ENCODE measurements at regions not wholly inside any gene's neighbourhood (a gene's known extent, or its start where the extent isn't known, plus 50 kb on each side); places are given as distances from the start of the nearest gene placed in this dataset.

DNA sequence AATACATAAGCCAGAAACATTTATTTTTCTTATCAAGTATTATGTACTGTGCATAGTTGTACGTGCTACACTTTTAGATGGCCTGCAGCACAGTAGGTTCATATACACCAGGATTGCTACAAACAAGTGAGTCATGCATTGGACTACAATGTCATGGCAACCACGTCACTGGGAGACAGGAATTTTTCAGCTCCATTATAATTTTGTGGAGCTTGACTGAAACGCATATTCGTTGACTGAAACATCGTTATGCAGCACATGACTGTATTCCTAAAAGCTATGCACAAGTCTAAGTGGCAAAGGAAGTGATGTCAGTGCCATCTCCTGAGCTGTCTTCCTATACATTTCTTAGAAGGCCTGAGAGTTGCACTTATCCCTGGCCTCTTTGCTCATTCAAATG is 871.8 kb downstream of the IPMK start:
- no peak for DNase-seq (ENCODE audit: low read depth)
- no peaks in the 10 kb centered on the region for H3K27me3 ChIP-seq (ENCODE audit: control insufficient read depth, insufficient read depth, low read length)
- H3K4me3 ChIP-seq (ENCODE audit: low read depth, low read length), result no peak overlapping the region
- ChIA-PET CTCF (no interaction called here), POLR2A (no interaction called here)
- TF ChIP-seq, protein P1, sequence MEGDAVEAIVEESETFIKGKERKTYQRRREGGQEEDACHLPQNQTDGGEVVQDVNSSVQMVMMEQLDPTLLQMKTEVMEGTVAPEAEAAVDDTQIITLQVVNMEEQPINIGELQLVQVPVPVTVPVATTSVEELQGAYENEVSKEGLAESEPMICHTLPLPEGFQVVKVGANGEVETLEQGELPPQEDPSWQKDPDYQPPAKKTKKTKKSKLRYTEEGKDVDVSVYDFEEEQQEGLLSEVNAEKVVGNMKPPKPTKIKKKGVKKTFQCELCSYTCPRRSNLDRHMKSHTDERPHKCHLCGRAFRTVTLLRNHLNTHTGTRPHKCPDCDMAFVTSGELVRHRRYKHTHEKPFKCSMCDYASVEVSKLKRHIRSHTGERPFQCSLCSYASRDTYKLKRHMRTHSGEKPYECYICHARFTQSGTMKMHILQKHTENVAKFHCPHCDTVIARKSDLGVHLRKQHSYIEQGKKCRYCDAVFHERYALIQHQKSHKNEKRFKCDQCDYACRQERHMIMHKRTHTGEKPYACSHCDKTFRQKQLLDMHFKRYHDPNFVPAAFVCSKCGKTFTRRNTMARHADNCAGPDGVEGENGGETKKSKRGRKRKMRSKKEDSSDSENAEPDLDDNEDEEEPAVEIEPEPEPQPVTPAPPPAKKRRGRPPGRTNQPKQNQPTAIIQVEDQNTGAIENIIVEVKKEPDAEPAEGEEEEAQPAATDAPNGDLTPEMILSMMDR (IDR thresholded peaks at IDR 0.05; ENCODE audit: insufficient read depth, low read depth, low read length), result no peak
- H3K36me3 ChIP-seq (ENCODE audit: control insufficient read depth, insufficient read depth, low read length), result no peaks in the 10 kb centered on the region

DNA sequence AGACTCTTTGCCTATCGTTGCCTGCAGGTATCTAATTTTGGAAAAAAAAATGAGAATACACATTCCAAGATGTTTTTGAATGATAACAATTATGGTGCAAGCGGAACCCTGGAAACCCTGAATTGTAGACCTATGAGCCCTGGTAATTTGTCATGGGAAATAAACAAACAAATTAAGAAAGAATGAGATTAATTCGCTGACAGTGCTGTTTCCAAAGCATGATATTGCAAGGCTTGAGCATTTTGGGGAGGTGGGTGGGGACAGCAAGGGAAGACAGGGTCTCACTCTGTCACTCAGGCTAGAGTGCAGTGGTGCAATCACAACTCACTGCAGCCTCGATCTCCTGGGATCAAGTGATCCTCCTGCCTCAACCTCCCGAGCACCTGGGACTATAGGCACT is 900.3 kb downstream of the IPMK start:
- Histone ChIP-seq H3K27me3 (ENCODE audit: control insufficient read depth, insufficient read depth, low read length) (no peaks in the 10 kb centered on the region), H3K4me3 (ENCODE audit: low read depth, low read length) (no peak overlapping the region), H3K36me3 (ENCODE audit: control insufficient read depth, insufficient read depth, low read length) (no peaks in the 10 kb centered on the region)
- no peak for DNase-seq (ENCODE audit: low read depth)
- CTCF ChIA-PET, result no interaction called here
- TF ChIP-seq, protein P1 (IDR thresholded peaks at IDR 0.05; ENCODE audit: insufficient read depth, low read depth, low read length), result no peak
- POLR2A ChIA-PET, result no interaction called here

DNA sequence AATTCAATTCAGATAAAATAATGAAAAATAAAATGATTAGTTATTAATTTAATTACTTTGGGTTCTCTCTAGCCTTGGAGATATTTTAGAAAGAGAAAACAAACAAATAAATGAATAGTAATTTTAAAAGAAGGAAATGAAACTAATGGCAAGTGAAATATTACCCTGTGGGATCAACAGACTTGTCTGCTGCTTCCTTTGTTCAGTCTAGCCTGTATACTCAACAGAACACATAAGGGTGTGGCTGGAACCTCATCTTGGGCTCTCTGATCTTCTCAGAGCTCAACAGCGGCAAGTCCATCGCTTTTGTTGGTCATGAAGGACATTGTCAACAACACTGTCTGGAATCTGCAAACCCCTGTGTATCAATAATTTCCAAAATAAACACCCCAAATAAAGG is 904.9 kb downstream of the IPMK start:
- DNase-seq (ENCODE audit: low read depth), result no peak
- H3K36me3 ChIP-seq (ENCODE audit: control insufficient read depth, insufficient read depth, low read length), result no peaks in the 10 kb centered on the region
- TF ChIP-seq, protein P1 (IDR thresholded peaks at IDR 0.05; ENCODE audit: insufficient read depth, low read depth, low read length), result no peak
- ChIA-PET CTCF (no interaction called here), POLR2A (no interaction called here)
- H3K27me3 ChIP-seq (ENCODE audit: control insufficient read depth, insufficient read depth, low read length), result no peaks in the 10 kb centered on the region
- H3K4me3 ChIP-seq (ENCODE audit: low read depth, low read length), result no peak overlapping the region

DNA sequence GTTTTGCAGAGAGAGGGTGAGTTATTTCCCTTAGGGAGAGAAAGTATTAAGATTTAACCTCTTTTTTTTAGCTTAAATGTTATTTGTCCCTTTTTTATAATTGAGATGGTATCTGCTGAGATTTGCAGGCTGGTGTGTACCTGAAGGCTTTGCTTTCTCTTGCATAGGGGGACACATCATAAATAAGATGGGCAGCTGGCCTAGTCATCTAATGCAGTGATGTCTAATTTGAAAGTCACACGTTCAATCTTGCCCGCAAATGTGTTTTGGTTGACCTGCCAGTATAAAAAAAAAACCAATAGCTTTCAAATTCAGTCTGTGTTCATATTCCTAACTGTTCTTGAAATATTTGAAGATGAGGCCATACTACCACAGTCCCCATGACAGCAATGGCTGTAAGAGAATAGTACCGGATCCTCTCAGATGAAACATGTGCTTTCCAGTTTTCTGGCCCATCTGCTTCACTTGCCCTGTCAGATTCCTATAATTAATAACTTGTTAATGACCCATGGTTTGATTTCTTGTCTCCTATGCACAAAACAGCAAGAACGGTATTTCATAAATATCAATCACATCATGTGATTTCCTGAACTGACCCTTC is 914.2 kb downstream of the IPMK start:
- POLR2A ChIA-PET, result no interaction called here

DNA sequence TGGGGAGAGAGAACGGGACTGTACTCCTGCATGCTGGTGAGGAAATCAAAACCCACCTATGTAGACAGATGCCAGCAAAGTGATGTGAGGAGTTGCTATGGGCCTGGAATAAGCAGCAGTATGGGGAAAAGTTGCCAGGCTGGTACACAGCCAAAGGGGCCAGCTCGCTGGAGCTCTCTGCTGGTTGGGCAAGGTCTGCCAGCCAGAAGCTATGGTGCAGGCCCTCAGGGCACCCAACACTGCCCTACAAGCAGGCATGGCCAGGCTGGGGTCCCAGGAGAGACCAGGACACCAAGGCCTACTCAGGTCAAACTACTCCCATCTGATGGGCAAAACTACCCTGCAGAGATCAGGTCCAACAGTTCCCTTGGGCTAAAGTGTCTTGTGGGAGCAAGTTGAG is 916.6 kb downstream of the IPMK start:
- H3K36me3 ChIP-seq (ENCODE audit: control insufficient read depth, insufficient read depth, low read length), result no peaks in the 10 kb centered on the region
- H3K4me3 ChIP-seq (ENCODE audit: low read depth, low read length), result no peak overlapping the region
- ChIA-PET CTCF (no interaction called here), POLR2A (no interaction called here)
- no peaks in the 10 kb centered on the region for H3K27me3 ChIP-seq (ENCODE audit: control insufficient read depth, insufficient read depth, low read length)
- TF ChIP-seq, protein P1 (IDR thresholded peaks at IDR 0.05; ENCODE audit: insufficient read depth, low read depth, low read length), result no peak
- no peak for DNase-seq (ENCODE audit: low read depth)

More for the DNA sequence above, 914.2 kb downstream of the IPMK start:
- DNase-seq (ENCODE audit: low read depth), result no peak
- Histone ChIP-seq H3K36me3 (ENCODE audit: control insufficient read depth, insufficient read depth, low read length) (no peaks in the 10 kb centered on the region), H3K27me3 (ENCODE audit: control insufficient read depth, insufficient read depth, low read length) (no peaks in the 10 kb centered on the region), H3K4me3 (ENCODE audit: low read depth, low read length) (no peak overlapping the region)
- CTCF ChIA-PET, result no interaction called here
- TF ChIP-seq, protein P1 (IDR thresholded peaks at IDR 0.05; ENCODE audit: insufficient read depth, low read depth, low read length), result no peak
